Brain microvascular endothelial cell (primary cell): ENCODE measurements at regions not wholly inside any gene's neighbourhood (a gene's known extent, or its start where the extent isn't known, plus 50 kb on each side); places are given as distances from the start of the nearest gene placed in this dataset.

ENCODE experiments used
- DNase-seq: peaks from one replicate; pipeline ENCODE4 v3.0.0-alpha.2; 2020
- H3K27ac ChIP-seq: fragments of 250-450 bp; sonication (Bioruptor Pico); 2 replicates; pipeline ENCODE4 v1.5.1; 2020; ENCODE audit warnings: mild to moderate bottlenecking, moderate library complexity
- H3K27me3 ChIP-seq: fragments of 250-450 bp; sonication (Bioruptor Pico); replicated peaks from 2 replicates; pipeline ENCODE4 v1.5.1; 2020; ENCODE audit warnings: mild to moderate bottlenecking
- H3K36me3 ChIP-seq: fragments of 250-450 bp; sonication (Bioruptor Pico); replicated peaks from 2 replicates; pipeline ENCODE4 v1.5.1; 2020; ENCODE audit warnings: mild to moderate bottlenecking
- H3K4me3 ChIP-seq: 2 replicates; pipeline ENCODE4 v1.5.1; 2011; ENCODE audit warnings: low read depth, mild to moderate bottlenecking, control low read depth, low read length, moderate library complexity
- in situ Hi-C: cut with HindIII; loops from 2 replicates; pipeline ENCODE4 v1.10.0; 2017; ENCODE audit warnings: low sequenced_read_pairs, low pct_ligation_motif_present
- TF ChIP-seq, protein P1 (sequence below): IDR thresholded peaks from 2 replicates; pipeline ENCODE4 v1.5.1; 2011; ENCODE audit warnings: low read depth, mild to moderate bottlenecking, moderate library complexity, low read length, control low read depth, inconsistent platforms; ENCODE audit errors: missing control alignments

DNA sequence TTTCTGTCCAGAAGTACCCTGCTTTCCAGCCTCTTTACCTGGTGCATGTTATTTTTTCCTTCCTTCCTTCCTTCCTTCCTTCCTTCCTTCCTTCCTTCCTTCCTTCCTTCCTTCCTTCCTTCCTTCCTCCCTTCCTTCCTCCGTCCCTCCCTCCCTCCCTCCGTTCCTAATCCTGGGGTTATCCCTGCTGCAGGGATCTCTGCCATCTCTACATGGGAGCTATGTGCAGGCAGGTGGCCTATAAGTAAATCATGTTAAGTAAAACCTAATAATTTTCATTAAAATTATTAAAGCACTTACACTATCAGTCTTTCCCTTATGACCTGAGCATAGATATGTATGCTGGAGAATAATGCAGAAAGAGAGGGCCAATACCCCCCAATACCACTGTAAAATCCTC, 351.9 kb downstream of the ZSWIM6 start:
- Histone ChIP-seq H3K36me3 (no peaks in the 10 kb centered on the region), H3K27me3 (no peaks in the 10 kb centered on the region), H3K27ac (no peak overlapping the region), H3K4me3 (no peak overlapping the region)
- DNase-seq: no peak
- TF ChIP-seq, protein P1, sequence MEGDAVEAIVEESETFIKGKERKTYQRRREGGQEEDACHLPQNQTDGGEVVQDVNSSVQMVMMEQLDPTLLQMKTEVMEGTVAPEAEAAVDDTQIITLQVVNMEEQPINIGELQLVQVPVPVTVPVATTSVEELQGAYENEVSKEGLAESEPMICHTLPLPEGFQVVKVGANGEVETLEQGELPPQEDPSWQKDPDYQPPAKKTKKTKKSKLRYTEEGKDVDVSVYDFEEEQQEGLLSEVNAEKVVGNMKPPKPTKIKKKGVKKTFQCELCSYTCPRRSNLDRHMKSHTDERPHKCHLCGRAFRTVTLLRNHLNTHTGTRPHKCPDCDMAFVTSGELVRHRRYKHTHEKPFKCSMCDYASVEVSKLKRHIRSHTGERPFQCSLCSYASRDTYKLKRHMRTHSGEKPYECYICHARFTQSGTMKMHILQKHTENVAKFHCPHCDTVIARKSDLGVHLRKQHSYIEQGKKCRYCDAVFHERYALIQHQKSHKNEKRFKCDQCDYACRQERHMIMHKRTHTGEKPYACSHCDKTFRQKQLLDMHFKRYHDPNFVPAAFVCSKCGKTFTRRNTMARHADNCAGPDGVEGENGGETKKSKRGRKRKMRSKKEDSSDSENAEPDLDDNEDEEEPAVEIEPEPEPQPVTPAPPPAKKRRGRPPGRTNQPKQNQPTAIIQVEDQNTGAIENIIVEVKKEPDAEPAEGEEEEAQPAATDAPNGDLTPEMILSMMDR: no peak
- in situ Hi-C loops: no loop called here

DNA sequence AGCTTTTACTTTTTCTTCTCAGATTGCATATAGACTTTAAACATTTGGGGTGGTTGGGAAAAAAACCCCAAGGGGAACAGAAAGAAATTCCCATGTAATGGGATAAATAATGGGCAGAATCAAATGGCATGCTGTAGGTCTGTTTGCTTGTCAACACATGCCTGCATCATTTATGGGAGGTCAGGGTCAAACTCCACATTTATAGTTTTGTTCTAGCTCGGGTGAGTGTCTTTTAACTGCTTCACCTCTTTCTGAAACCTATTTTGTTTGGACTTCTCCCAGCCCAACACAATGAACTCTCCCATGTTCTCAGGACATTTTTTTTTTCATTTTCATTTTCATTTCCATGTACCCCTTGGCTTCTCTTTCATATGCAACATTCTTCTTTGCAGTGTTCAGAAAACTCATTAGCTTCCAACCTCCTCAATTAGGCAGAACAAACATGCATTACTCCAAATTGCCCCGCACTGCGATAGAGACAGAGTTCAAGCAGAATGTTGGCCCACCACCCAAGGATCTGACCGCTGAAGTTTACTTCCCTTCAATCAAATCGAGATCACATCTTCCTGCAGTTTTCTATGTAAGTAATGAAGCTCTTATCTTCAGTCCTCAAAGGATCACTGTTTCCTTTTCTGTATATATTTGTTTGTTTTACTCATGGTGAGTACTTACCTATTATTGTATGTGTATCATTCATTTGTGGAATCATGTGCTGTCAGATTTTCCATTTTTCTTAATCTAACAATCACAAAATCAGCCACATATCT, 354.6 kb downstream of the ZSWIM6 start:
- Histone ChIP-seq H3K27me3 (no peaks in the 10 kb centered on the region), H3K4me3 (no peak overlapping the region), H3K36me3 (no peaks in the 10 kb centered on the region), H3K27ac (no peak overlapping the region)
- TF ChIP-seq, protein P1: no peak
- no peak for DNase-seq
- in situ Hi-C loops: no loop called here

DNA sequence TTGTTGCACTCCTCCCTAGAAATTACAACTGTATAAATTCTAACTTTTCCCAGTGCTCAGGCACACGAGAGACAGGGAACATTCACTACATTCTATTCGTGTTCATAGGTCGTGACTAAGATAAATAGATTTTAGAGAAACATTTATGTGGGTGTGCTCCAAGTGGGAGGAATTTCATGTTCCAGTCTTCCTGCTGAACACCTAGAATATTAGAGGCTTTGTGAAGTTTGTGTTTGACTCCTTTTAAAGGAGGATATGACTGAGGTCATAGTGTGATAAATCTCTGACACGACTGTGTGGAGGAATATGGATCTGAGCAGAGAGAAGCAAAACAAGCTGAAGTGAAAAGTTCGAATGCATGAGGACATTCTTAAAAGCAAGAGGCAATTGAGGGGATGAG, 355.3 kb downstream of the ZSWIM6 start:
- H3K36me3 ChIP-seq: no peaks in the 10 kb centered on the region
- no peak for DNase-seq
- in situ Hi-C loops: no loop called here
- no peaks in the 10 kb centered on the region for H3K27me3 ChIP-seq
- H3K4me3 ChIP-seq: no peak overlapping the region
- no peak overlapping the region for H3K27ac ChIP-seq
- TF ChIP-seq, protein P1: no peak

DNA sequence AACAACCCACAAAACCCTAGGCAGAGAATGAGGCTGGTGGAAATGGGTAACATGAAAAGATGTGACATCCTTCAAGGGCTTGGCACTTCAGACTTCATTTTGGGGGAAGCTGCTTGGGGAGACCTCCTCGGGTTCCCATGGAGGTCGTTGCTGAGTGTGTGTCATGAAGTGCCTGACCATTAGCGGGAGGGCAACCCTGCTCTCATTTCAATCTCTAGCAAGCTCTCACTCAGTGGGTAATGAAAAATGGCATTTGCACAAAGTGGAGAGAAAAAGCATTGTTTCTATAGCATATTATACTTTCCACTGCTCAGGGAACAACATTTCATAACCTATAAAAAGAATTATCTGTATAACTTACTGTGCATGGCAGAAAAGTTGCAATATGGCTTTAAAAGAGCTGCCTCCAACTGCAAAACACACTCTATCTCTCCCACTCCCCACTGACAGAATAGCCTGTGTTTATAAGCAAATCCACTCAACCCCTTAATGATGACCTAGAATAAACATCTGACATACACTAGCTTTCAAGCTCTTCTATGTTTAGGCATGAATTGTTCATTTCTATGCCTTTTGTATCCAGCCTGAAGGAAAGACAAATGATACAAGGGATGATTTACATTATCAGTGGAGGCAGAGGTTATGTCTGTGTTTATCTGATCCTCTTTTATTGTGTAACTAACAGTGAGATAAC, 357.2 kb downstream of the ZSWIM6 start:
- DNase-seq: no peak
- Histone ChIP-seq H3K36me3 (no peaks in the 10 kb centered on the region), H3K27me3 (no peaks in the 10 kb centered on the region), H3K27ac (no peak overlapping the region), H3K4me3 (no peak overlapping the region)
- TF ChIP-seq, protein P1: no peak
- in situ Hi-C loops: no loop called here

DNA sequence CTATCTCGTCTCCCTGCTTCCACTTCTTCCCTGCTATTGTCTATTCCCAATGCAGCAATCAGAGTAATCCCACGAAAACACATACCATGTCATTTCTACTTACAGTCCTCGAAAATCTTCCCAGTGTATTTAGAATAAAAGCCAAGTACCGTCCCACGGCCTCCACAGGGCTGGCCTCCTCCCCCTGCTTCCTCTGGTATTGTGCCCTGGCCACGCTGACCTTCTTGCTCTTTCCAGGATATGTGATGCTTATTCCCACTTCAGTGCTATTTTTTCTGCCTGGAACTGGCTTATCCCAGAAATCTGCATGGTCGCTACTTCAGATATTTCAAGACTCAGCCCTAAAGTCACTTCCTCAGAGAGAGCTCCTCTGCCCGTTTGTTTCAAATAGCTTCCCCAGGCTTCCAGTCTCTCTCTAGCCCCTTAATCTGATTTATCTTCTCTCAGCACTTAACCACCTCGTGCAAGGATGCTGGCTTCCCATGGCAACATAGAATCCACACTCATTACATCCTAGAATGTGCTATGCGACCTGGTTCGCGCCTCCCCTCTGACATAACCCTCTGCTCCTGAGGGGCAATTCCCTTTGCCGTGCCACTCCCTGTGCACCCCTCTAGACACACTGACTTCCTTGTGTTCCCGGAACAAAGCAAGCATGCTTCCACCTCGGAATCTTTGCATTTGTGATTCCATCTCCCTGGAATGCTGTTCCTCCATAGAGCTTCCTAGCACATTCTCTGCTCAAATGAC, 365.9 kb downstream of the ZSWIM6 start:
- in situ Hi-C loops: no loop called here
- H3K36me3 ChIP-seq: no peaks in the 10 kb centered on the region
- no peak overlapping the region for H3K4me3 ChIP-seq
- no peaks in the 10 kb centered on the region for H3K27me3 ChIP-seq
- DNase-seq: no peak
- TF ChIP-seq, protein P1: no peak
- no peak overlapping the region for H3K27ac ChIP-seq
